GM23338 (cell line): ENCODE measurements at regions not wholly inside any gene's neighbourhood (a gene's known extent, or its start where the extent isn't known, plus 50 kb on each side); places are given as distances from the start of the nearest gene placed in this dataset.
A peak's percentile ranks its signal among the peaks of the same experiment; 100 is the strongest.

Experiments used
- ATAC-seq: fragments of 200-7000 bp; cut with Tn5 transposase; 3 replicates; pipeline ENCODE4 v1.9.1; 2020
- DNase-seq: peaks from one replicate; pipeline ENCODE4 v3.0.0-alpha.2; 2015; ENCODE audit warnings: low spot score
- H2AFZ ChIP-seq: fragments of 200-600 bp; sonication (generic); 2 replicates; pipeline ENCODE4 v1.8.0; 2016; ENCODE audit warnings: antibody characterized with exemption, mild to moderate bottlenecking, moderate library complexity
- H3F3A ChIP-seq: fragments of 200-600 bp; sonication (generic); replicated peaks from 2 replicates; pipeline ENCODE4 v1.8.0; 2017; ENCODE audit warnings: antibody characterized with exemption, mixed run types, low read depth
- H3K27ac ChIP-seq: fragments of 200-600 bp; sonication (generic); 2 replicates; pipeline ENCODE4 v1.6.1; 2016; ENCODE audit warnings: low read depth
- H3K27me3 ChIP-seq: fragments of 200-600 bp; sonication (generic); 2 replicates; pipeline ENCODE4 v1.8.0; 2016; ENCODE audit warnings: mild to moderate bottlenecking, mixed run types, moderate library complexity; ENCODE audit not compliant: insufficient read depth
- H3K36me3 ChIP-seq: fragments of 200-600 bp; sonication (generic); 2 replicates; pipeline ENCODE4 v1.8.0; 2016; ENCODE audit warnings: mild to moderate bottlenecking; ENCODE audit not compliant: insufficient read depth
- H3K4me1 ChIP-seq: fragments of 200-600 bp; sonication (generic); 2 replicates; pipeline ENCODE4 v1.8.0; 2016; ENCODE audit warnings: mild to moderate bottlenecking, moderate library complexity; ENCODE audit not compliant: insufficient read depth
- H3K4me2 ChIP-seq: fragments of 200-600 bp; sonication (generic); 2 replicates; pipeline ENCODE4 v1.7.1; 2017; ENCODE audit warnings: mixed run types
- H3K4me3 ChIP-seq: fragments of 200-600 bp; sonication (generic); 2 replicates; pipeline ENCODE4 v1.6.1; 2016; ENCODE audit warnings: mixed run types
- H3K79me2 ChIP-seq: fragments of 200-600 bp; sonication (generic); replicated peaks from 2 replicates; pipeline ENCODE4 v1.8.0; 2017; ENCODE audit warnings: mild to moderate bottlenecking; ENCODE audit not compliant: insufficient read depth
- H3K9me2 ChIP-seq: fragments of 200-600 bp; sonication (generic); 2 replicates; pipeline ENCODE4 v1.8.0; 2017; ENCODE audit not compliant: insufficient read depth
- H4K20me1 ChIP-seq: fragments of 200-600 bp; sonication (generic); replicated peaks from 2 replicates; pipeline ENCODE4 v1.8.0; 2017; ENCODE audit warnings: mild to moderate bottlenecking; ENCODE audit not compliant: insufficient read depth
- H3K27ac Mint-ChIP-seq: 2 replicates; pipeline ENCODE4 v1.8.0; 2020; ENCODE audit warnings: inconsistent platforms, mild to moderate bottlenecking, moderate library complexity, mixed read lengths
- H3K27me3 Mint-ChIP-seq: 3 replicates; pipeline ENCODE4 v1.8.0; 2022; ENCODE audit warnings: low read depth, mild to moderate bottlenecking, moderate library complexity, mixed read lengths, inconsistent platforms; ENCODE audit not compliant: insufficient read depth, poor library complexity
- H3K36me3 Mint-ChIP-seq: 3 replicates; pipeline ENCODE4 v1.8.0; 2021; ENCODE audit warnings: low read depth, mild to moderate bottlenecking, inconsistent platforms, moderate library complexity, mixed read lengths
- H3K4me1 Mint-ChIP-seq: 3 replicates; pipeline ENCODE4 v1.8.0; 2020; ENCODE audit warnings: mild to moderate bottlenecking, inconsistent platforms, mixed read lengths
- H3K4me3 Mint-ChIP-seq: 3 replicates; pipeline ENCODE4 v1.8.0; 2021; ENCODE audit warnings: moderate library complexity, mild to moderate bottlenecking, inconsistent platforms, mixed read lengths
- H3K9me3 Mint-ChIP-seq: 3 replicates; pipeline ENCODE4 v1.8.0; 2020; ENCODE audit warnings: moderate library complexity, mild to moderate bottlenecking, inconsistent platforms, mixed read lengths
- CREB1 ChIP-seq: fragments of 250-450 bp; sonication (Bioruptor Pico); IDR thresholded peaks from 2 replicates; pipeline ENCODE4 v1.5.0; 2020; ENCODE audit warnings: low read depth, mild to moderate bottlenecking, moderate library complexity
- EZH2 ChIP-seq: fragments of 200-600 bp; sonication (generic); IDR thresholded peaks from one replicate; pipeline ENCODE4 v1.8.0; 2017; ENCODE audit warnings: antibody characterized with exemption, mild to moderate bottlenecking, low read depth; ENCODE audit not compliant: unreplicated experiment
- EZH2phosphoT487 ChIP-seq: fragments of 200-600 bp; sonication (generic); IDR thresholded peaks from one replicate; pipeline ENCODE4 v1.8.1; 2018; ENCODE audit warnings: antibody characterized with exemption; ENCODE audit not compliant: unreplicated experiment
- JUNB ChIP-seq: IDR thresholded peaks from one replicate; pipeline ENCODE4 v1.6.1; 2016; ENCODE audit warnings: antibody characterized with exemption; ENCODE audit not compliant: unreplicated experiment
- NANOG ChIP-seq: IDR thresholded peaks from 2 replicates; pipeline ENCODE4 v1.6.1; 2016; ENCODE audit warnings: antibody characterized with exemption, borderline replicate concordance
- POLR2AphosphoS5 ChIP-seq: IDR thresholded peaks from 2 replicates; pipeline ENCODE4 v1.6.1; 2016; ENCODE audit warnings: antibody characterized with exemption, low read depth
- STAT1 ChIP-seq: IDR thresholded peaks from one replicate; pipeline ENCODE4 v1.6.1; 2016; ENCODE audit warnings: antibody characterized with exemption; ENCODE audit not compliant: unreplicated experiment
- ZNF114 ChIP-seq: fragments of 250-450 bp; sonication (Bioruptor Pico); IDR thresholded peaks from 2 replicates; pipeline ENCODE4 v1.5.0; 2020; ENCODE audit warnings: mild to moderate bottlenecking, moderate library complexity
- ZNF331 ChIP-seq: fragments of 250-450 bp; sonication (Bioruptor Pico); IDR thresholded peaks from 2 replicates; pipeline ENCODE4 v1.5.0; 2020; ENCODE audit warnings: low read depth, mild to moderate bottlenecking, moderate library complexity
- TF ChIP-seq, protein P1 (sequence below), 2 experiments: fragments of 200-600 bp in 1 of 2; sonication (generic) in 1 of 2; conservative IDR thresholded peaks; 2 replicates each; pipeline versions ENCODE4 v1.5.1 to v1.6.1; 2016 to 2017; ENCODE audit warnings: antibody characterized with exemption in 2 of 2, low read depth in 2 of 2, mild to moderate bottlenecking in 2 of 2, moderate library complexity in 1 of 2
- TF ChIP-seq, protein P2 (sequence below): IDR thresholded peaks from 2 replicates; pipeline ENCODE4 v1.6.1; 2016; ENCODE audit warnings: antibody characterized with exemption
- TF ChIP-seq, protein P3 (sequence below): fragments of 250-450 bp; sonication (Bioruptor Pico); IDR thresholded peaks from 2 replicates; pipeline ENCODE4 v1.5.0; 2020; ENCODE audit warnings: mild to moderate bottlenecking, moderate library complexity
- TF ChIP-seq, protein P4 (sequence below): IDR thresholded peaks from one replicate; pipeline ENCODE4 v1.6.1; 2018; ENCODE audit warnings: antibody characterized with exemption; ENCODE audit not compliant: unreplicated experiment

DNA sequence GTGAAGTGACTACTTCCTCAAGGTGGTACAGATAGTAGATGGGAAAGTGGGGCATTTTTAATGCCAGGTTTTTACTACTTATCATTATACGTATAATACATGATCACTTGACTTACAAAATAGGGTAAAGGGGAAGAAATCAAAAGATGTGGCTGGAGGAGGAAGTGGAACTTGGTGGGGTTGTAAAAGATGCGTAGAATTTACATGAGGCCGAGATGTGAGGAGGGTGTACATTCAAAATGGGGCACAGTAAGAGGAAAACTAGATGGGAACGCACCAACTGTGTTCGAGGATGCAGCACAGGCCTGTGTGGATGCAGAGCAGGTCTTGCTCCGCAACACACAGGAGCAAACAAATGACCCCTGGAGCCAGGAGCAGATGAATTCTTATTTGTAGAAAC, 403.3 kb downstream of the TXNL1 start:
- no peaks in the 10 kb centered on the region for H4K20me1 ChIP-seq
- no peaks in the 10 kb centered on the region for H3K4me1 ChIP-seq
- no peaks in the 10 kb centered on the region; the same call in 2 of the 3 replicates for H3K9me3 Mint-ChIP-seq
- TF ChIP-seq ZNF331 (no peak), STAT1 (no peak), EZH2 (no peak), POLR2AphosphoS5 (no peak), EZH2phosphoT487 (no peak), NANOG (no peak), CREB1 (CRISPR knock-in tag) (no peak), JUNB (no peak), ZNF114 (no peak)
- TF ChIP-seq, protein P1, sequence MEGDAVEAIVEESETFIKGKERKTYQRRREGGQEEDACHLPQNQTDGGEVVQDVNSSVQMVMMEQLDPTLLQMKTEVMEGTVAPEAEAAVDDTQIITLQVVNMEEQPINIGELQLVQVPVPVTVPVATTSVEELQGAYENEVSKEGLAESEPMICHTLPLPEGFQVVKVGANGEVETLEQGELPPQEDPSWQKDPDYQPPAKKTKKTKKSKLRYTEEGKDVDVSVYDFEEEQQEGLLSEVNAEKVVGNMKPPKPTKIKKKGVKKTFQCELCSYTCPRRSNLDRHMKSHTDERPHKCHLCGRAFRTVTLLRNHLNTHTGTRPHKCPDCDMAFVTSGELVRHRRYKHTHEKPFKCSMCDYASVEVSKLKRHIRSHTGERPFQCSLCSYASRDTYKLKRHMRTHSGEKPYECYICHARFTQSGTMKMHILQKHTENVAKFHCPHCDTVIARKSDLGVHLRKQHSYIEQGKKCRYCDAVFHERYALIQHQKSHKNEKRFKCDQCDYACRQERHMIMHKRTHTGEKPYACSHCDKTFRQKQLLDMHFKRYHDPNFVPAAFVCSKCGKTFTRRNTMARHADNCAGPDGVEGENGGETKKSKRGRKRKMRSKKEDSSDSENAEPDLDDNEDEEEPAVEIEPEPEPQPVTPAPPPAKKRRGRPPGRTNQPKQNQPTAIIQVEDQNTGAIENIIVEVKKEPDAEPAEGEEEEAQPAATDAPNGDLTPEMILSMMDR (conservative IDR thresholded peaks at IDR 0.05; ENCODE audit: low read depth in 2 of 2): no peak
- TF ChIP-seq, protein P2, sequence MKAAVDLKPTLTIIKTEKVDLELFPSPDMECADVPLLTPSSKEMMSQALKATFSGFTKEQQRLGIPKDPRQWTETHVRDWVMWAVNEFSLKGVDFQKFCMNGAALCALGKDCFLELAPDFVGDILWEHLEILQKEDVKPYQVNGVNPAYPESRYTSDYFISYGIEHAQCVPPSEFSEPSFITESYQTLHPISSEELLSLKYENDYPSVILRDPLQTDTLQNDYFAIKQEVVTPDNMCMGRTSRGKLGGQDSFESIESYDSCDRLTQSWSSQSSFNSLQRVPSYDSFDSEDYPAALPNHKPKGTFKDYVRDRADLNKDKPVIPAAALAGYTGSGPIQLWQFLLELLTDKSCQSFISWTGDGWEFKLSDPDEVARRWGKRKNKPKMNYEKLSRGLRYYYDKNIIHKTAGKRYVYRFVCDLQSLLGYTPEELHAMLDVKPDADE: no peak
- TF ChIP-seq, protein P3, sequence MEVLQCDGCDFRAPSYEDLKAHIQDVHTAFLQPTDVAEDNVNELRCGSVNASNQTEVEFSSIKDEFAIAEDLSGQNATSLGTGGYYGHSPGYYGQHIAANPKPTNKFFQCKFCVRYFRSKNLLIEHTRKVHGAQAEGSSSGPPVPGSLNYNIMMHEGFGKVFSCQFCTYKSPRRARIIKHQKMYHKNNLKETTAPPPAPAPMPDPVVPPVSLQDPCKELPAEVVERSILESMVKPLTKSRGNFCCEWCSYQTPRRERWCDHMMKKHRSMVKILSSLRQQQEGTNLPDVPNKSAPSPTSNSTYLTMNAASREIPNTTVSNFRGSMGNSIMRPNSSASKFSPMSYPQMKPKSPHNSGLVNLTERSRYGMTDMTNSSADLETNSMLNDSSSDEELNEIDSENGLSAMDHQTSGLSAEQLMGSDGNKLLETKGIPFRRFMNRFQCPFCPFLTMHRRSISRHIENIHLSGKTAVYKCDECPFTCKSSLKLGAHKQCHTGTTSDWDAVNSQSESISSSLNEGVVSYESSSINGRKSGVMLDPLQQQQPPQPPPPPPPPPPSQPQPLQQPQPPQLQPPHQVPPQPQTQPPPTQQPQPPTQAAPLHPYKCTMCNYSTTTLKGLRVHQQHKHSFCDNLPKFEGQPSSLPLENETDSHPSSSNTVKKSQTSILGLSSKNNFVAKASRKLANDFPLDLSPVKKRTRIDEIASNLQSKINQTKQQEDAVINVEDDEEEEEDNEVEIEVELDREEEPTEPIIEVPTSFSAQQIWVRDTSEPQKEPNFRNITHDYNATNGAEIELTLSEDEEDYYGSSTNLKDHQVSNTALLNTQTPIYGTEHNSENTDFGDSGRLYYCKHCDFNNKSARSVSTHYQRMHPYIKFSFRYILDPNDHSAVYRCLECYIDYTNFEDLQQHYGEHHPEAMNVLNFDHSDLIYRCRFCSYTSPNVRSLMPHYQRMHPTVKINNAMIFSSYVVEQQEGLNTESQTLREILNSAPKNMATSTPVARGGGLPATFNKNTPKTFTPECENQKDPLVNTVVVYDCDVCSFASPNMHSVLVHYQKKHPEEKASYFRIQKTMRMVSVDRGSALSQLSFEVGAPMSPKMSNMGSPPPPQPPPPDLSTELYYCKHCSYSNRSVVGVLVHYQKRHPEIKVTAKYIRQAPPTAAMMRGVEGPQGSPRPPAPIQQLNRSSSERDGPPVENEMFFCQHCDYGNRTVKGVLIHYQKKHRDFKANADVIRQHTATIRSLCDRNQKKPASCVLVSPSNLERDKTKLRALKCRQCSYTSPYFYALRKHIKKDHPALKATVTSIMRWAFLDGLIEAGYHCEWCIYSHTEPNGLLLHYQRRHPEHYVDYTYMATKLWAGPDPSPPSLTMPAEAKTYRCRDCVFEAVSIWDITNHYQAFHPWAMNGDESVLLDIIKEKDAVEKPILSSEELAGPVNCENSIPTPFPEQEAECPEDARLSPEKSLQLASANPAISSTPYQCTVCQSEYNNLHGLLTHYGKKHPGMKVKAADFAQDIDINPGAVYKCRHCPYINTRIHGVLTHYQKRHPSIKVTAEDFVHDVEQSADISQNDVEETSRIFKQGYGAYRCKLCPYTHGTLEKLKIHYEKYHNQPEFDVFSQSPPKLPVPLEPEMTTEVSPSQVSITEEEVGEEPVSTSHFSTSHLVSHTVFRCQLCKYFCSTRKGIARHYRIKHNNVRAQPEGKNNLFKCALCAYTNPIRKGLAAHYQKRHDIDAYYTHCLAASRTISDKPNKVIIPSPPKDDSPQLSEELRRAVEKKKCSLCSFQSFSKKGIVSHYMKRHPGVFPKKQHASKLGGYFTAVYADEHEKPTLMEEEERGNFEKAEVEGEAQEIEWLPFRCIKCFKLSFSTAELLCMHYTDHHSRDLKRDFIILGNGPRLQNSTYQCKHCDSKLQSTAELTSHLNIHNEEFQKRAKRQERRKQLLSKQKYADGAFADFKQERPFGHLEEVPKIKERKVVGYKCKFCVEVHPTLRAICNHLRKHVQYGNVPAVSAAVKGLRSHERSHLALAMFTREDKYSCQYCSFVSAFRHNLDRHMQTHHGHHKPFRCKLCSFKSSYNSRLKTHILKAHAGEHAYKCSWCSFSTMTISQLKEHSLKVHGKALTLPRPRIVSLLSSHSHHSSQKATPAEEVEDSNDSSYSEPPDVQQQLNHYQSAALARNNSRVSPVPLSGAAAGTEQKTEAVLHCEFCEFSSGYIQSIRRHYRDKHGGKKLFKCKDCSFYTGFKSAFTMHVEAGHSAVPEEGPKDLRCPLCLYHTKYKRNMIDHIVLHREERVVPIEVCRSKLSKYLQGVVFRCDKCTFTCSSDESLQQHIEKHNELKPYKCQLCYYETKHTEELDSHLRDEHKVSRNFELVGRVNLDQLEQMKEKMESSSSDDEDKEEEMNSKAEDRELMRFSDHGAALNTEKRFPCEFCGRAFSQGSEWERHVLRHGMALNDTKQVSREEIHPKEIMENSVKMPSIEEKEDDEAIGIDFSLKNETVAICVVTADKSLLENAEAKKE (CRISPR knock-in tag): no peak
- TF ChIP-seq, protein P4, sequence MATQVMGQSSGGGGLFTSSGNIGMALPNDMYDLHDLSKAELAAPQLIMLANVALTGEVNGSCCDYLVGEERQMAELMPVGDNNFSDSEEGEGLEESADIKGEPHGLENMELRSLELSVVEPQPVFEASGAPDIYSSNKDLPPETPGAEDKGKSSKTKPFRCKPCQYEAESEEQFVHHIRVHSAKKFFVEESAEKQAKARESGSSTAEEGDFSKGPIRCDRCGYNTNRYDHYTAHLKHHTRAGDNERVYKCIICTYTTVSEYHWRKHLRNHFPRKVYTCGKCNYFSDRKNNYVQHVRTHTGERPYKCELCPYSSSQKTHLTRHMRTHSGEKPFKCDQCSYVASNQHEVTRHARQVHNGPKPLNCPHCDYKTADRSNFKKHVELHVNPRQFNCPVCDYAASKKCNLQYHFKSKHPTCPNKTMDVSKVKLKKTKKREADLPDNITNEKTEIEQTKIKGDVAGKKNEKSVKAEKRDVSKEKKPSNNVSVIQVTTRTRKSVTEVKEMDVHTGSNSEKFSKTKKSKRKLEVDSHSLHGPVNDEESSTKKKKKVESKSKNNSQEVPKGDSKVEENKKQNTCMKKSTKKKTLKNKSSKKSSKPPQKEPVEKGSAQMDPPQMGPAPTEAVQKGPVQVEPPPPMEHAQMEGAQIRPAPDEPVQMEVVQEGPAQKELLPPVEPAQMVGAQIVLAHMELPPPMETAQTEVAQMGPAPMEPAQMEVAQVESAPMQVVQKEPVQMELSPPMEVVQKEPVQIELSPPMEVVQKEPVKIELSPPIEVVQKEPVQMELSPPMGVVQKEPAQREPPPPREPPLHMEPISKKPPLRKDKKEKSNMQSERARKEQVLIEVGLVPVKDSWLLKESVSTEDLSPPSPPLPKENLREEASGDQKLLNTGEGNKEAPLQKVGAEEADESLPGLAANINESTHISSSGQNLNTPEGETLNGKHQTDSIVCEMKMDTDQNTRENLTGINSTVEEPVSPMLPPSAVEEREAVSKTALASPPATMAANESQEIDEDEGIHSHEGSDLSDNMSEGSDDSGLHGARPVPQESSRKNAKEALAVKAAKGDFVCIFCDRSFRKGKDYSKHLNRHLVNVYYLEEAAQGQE: no peak
- no peaks in the 10 kb centered on the region for H3K27me3 ChIP-seq
- H3K27me3 Mint-ChIP-seq: peaks cover 2% of the 10 kb centered on the region
- no peak overlapping the region for H3K4me3 ChIP-seq
- no peak for DNase-seq
- no peak overlapping the region for H3K4me2 ChIP-seq
- H3K36me3 ChIP-seq: no peaks in the 10 kb centered on the region
- H3K4me3 Mint-ChIP-seq: no peak overlapping the region
- peaks cover 6% of the 10 kb centered on the region; the same call in 2 of the 3 replicates for H3K4me1 Mint-ChIP-seq
- H3K79me2 ChIP-seq: no peaks in the 10 kb centered on the region
- no peak overlapping the region for H3K27ac Mint-ChIP-seq
- no peak overlapping the region for H3K27ac ChIP-seq
- no peak for ATAC-seq
- H3K9me2 ChIP-seq: 0 out of 2 replicates have a peak, but pooled peaks cover 3% of the 10 kb centered on the region
- peak overlapping the region; percentile 49 for H2AFZ ChIP-seq
- H3F3A ChIP-seq: no peaks in the 10 kb centered on the region
- H3K36me3 Mint-ChIP-seq: no peaks in the 10 kb centered on the region
